ENCODE measurements at regions not wholly inside any gene's neighbourhood (a gene's known extent, or its start where the extent isn't known, plus 50 kb on each side); places are given as distances from the start of the nearest gene placed in this dataset.
"Not testable (repeated sequence)": the region's sequence is repeated elsewhere in the genome, so short reads cannot be mapped to it uniquely, and the experiment has no call there.

- DNase-seq (ENCODE audit: low read depth): no peak
These were observed 102.8 kb upstream of the NUPR2 start for GRCh38 chr7:56219017-56219416.

- DNase-seq (ENCODE audit: low read depth): no peak
These were observed 102.3 kb upstream of the NUPR2 start for GRCh38 chr7:56218510-56218909.

- no peak for DNase-seq (ENCODE audit: low read depth)
These were observed 97.4 kb upstream of the NUPR2 start for GRCh38 chr7:56213574-56213973.

GRCh38 chr7:56206420-56206819 lies 90.2 kb upstream of the NUPR2 start:
- DNase-seq (ENCODE audit: low read depth): no peak

GRCh38 chr7:56199639-56200038 lies 83.4 kb upstream of the NUPR2 start:
- no peak for DNase-seq (ENCODE audit: low read depth)

- not testable (repeated sequence) for DNase-seq (ENCODE audit: low read depth)
These were observed 80.0 kb upstream of the NUPR2 start for GRCh38 chr7:56196195-56196594.

GRCh38 chr7:56188823-56189346 lies 72.7 kb upstream of the NUPR2 start:
- DNase-seq (ENCODE audit: low read depth): no peak

- no peak for DNase-seq (ENCODE audit: low read depth)
These were observed 72.2 kb upstream of the NUPR2 start for GRCh38 chr7:56188376-56188775.

GRCh38 chr7:56181010-56181409 lies 64.8 kb upstream of the NUPR2 start:
- no peak for DNase-seq (ENCODE audit: low read depth)

- DNase-seq (ENCODE audit: low read depth): no peak
These were observed 59.6 kb upstream of the NUPR2 start for GRCh38 chr7:56175771-56176170.

GRCh38 chr7:56174875-56175760 lies 58.9 kb upstream of the NUPR2 start:
- DNase-seq (ENCODE audit: low read depth): no peak

GRCh38 chr7:56174346-56174874 lies 58.2 kb upstream of the NUPR2 start:
- DNase-seq (ENCODE audit: low read depth): no peak
